A549 (cell line): ENCODE measurements at regions not wholly inside any gene's neighbourhood (a gene's known extent, or its start where the extent isn't known, plus 50 kb on each side); places are given as distances from the start of the nearest gene placed in this dataset.
A peak's percentile ranks its signal among the peaks of the same experiment; 100 is the strongest.
"Not testable (repeated sequence)": the region's sequence is repeated elsewhere in the genome, so short reads cannot be mapped to it uniquely, and the experiment has no call there.

ENCODE experiments used
- ATAC-seq, 2 experiments: fragments of 200-7000 bp in 1 of 2; fragments of >200 bp in 1 of 2; cut with Nextera tagmentation in 1 of 2; cut with Tn5 transposase in 1 of 2; 3 replicates each; pipeline versions ENCODE4 v1.8.0 to v1.9.1; 2018 to 2020; ENCODE audit warnings: mild to moderate bottlenecking in 1 of 2, moderate library complexity in 1 of 2
- CTCF ChIA-PET: fragments of 300-600 bp; sonication (Branson Sonifier 250); formaldehyde crosslinking; extraction: SDS; loops from one replicate; lab custom pipeline; 2021; ENCODE audit warnings: antibody characterized with exemption, inconsistent platforms; lab: Yijun Ruan, JAX
- POLR2A ChIA-PET: fragments of 350-600 bp; formaldehyde crosslinking; extraction: SDS; loops from one replicate; lab custom pipeline; 2021; ENCODE audit warnings: antibody characterized with exemption, inconsistent platforms; lab: Yijun Ruan, JAX
- DNase-seq, 2 experiments: peaks; one replicate each; pipeline versions ENCODE4 v3.0.0 to v3.0.0-alpha.2; 2011 to 2016; ENCODE audit warnings: low read depth in 1 of 2, low spot score in 1 of 2
- FAIRE-seq: peaks from 2 replicates; lab custom pipeline; 2011; peaks lifted over from hg19 to GRCh38; lab: Jason Lieb, UNC
- H3K27ac ChIP-seq, 2 experiments: fragments of >200 bp; sonication (Bioruptor Twin); formaldehyde crosslinking; 3 replicates each; pipeline ENCODE4 v1.5.1; 2016 to 2017
- H3K4me1 ChIP-seq: fragments of >200 bp; sonication (Bioruptor Twin); formaldehyde crosslinking; 3 replicates; pipeline ENCODE4 v1.6.1; 2016
- H3K4me2 ChIP-seq: fragments of >200 bp; sonication (Bioruptor Twin); formaldehyde crosslinking; 3 replicates; pipeline ENCODE4 v1.6.1; 2016
- H3K4me3 ChIP-seq: fragments of >200 bp; sonication (Bioruptor Twin); formaldehyde crosslinking; 3 replicates; pipeline ENCODE4 v1.5.1; 2016
- H3K9me3 ChIP-seq: fragments of >200 bp; sonication (Bioruptor Twin); formaldehyde crosslinking; 3 replicates; pipeline ENCODE4 v1.6.1; 2016
- BHLHE40 ChIP-seq: IDR thresholded peaks from 2 replicates; pipeline ENCODE4 v1.6.1; 2012; ENCODE audit warnings: low read depth, low read length, inconsistent platforms
- CHD4 ChIP-seq: fragments of 200-600 bp; sonication (generic); IDR thresholded peaks from 2 replicates; pipeline ENCODE4 v1.6.1; 2016; ENCODE audit warnings: antibody characterized with exemption, mild to moderate bottlenecking, borderline replicate concordance
- EHMT2 ChIP-seq: fragments of 200-600 bp; sonication (generic); IDR thresholded peaks from 2 replicates; pipeline ENCODE4 v1.6.1; 2016; ENCODE audit warnings: antibody characterized with exemption, low read depth, mild to moderate bottlenecking, moderate library complexity
- HEYL ChIP-seq: fragments of 250-450 bp; sonication (Bioruptor Pico); IDR thresholded peaks from 2 replicates; pipeline ENCODE4 v1.8.0; 2021; ENCODE audit warnings: mild to moderate bottlenecking, moderate library complexity
- JUNB ChIP-seq: fragments of >200 bp; sonication (Bioruptor Twin); formaldehyde crosslinking; IDR thresholded peaks from 2 replicates; pipeline ENCODE4 v1.6.1; 2016
- KDM1A ChIP-seq: fragments of 200-600 bp; sonication (generic); IDR thresholded peaks from 2 replicates; pipeline ENCODE4 v1.6.1; 2016; ENCODE audit warnings: low read depth, mild to moderate bottlenecking
- MAZ ChIP-seq: fragments of 150-350 bp; IDR thresholded peaks from 2 replicates; pipeline ENCODE4 v1.6.1; 2014; ENCODE audit warnings: antibody characterized with exemption, low read depth, low read length, borderline replicate concordance
- NFE2L2 ChIP-seq: fragments of 150-350 bp; conservative IDR thresholded peaks from 2 replicates; pipeline ENCODE4 v1.6.1; 2014; ENCODE audit warnings: low read length
- NR3C1 ChIP-seq: fragments of >200 bp; sonication (Bioruptor Twin); formaldehyde crosslinking; IDR thresholded peaks from 3 replicates; pipeline ENCODE4 v1.6.1; 2017
- POLR2A ChIP-seq: IDR thresholded peaks from 2 replicates; pipeline ENCODE4 v1.6.1; 2012; ENCODE audit warnings: mild to moderate bottlenecking, low read length
- SMC3 ChIP-seq: fragments of >200 bp; sonication (Bioruptor Twin); formaldehyde crosslinking; IDR thresholded peaks from 3 replicates; pipeline ENCODE4 v1.6.1; 2018; ENCODE audit warnings: inconsistent platforms
- SREBF2 ChIP-seq: fragments of 450-650 bp; IDR thresholded peaks from 2 replicates; pipeline ENCODE4 v1.6.1; 2014; ENCODE audit warnings: mild to moderate bottlenecking, moderate library complexity
- ZSCAN20 ChIP-seq: fragments of 250-450 bp; sonication (Bioruptor Pico); IDR thresholded peaks from 2 replicates; pipeline ENCODE4 v1.8.0; 2022; ENCODE audit warnings: mild to moderate bottlenecking, moderate library complexity
- WGBS: methylation state at CpG from one replicate; pipeline ENCODE4 v1.1.6; 2017; ENCODE audit errors: missing lambda C conversion rate; 5-methylcytosine and 5-hydroxymethylcytosine counted together
- TF ChIP-seq, protein P1 (sequence below): IDR thresholded peaks from 2 replicates; pipeline ENCODE4 v1.6.1; 2012
- TF ChIP-seq, protein P2 (sequence below): fragments of 250-450 bp; sonication (Bioruptor Pico); IDR thresholded peaks from 2 replicates; pipeline ENCODE4 v1.5.0; 2021; ENCODE audit warnings: mild to moderate bottlenecking, moderate library complexity, borderline replicate concordance
- TF ChIP-seq, protein P3 (sequence below): fragments of 150-350 bp; IDR thresholded peaks from 2 replicates; pipeline ENCODE4 v1.6.1; 2014; ENCODE audit warnings: low read depth, mild to moderate bottlenecking, low read length

DNA sequence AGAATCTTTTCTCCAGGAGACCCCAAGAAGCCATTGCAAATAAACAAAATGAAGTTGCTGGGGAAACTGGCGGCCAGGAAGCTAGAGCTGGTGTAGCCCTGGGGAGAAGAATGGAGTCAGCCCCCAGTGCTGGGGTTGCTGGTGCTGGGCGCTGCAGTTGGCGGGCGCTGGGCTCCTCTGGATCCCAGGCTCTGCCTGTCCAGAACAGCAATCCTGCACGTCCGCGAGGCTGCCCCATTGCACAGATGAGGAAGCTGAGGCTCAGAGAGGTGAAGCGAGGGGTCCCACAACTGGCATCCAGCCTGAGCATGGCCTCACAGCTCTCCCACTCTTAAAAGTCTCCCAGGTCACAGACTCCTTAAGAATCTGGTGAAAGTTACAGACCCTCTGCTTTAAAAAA is 161.1 kb downstream of the OR4M2 start:
- ChIA-PET CTCF (interaction anchor here (0.6 to 2.1 kb wide), 2 partner anchors 18 to 1901 kb away, joined by 3 to 8 read pairs; no protein-coding TSS in a partner anchor), POLR2A (no interaction called here)
- 57% methylated on average over 8 of the region's 8 CpGs for WGBS
- H3K4me3 ChIP-seq = no peak overlapping the region
- peaks cover 13% of the 10 kb centered on the region; the same call in 2 of the 3 replicates for H3K4me1 ChIP-seq
- H3K9me3 ChIP-seq = peaks cover 17% of the 10 kb centered on the region
- DNase-seq (no peak), FAIRE-seq (no peak), ATAC-seq (no peak)
- TF ChIP-seq SREBF2 = no peak
- TF ChIP-seq KDM1A = no peak
- TF ChIP-seq, protein P1, sequence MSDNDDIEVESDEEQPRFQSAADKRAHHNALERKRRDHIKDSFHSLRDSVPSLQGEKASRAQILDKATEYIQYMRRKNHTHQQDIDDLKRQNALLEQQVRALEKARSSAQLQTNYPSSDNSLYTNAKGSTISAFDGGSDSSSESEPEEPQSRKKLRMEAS = no peak
- no peak for TF ChIP-seq EHMT2
- TF ChIP-seq, protein P2, sequence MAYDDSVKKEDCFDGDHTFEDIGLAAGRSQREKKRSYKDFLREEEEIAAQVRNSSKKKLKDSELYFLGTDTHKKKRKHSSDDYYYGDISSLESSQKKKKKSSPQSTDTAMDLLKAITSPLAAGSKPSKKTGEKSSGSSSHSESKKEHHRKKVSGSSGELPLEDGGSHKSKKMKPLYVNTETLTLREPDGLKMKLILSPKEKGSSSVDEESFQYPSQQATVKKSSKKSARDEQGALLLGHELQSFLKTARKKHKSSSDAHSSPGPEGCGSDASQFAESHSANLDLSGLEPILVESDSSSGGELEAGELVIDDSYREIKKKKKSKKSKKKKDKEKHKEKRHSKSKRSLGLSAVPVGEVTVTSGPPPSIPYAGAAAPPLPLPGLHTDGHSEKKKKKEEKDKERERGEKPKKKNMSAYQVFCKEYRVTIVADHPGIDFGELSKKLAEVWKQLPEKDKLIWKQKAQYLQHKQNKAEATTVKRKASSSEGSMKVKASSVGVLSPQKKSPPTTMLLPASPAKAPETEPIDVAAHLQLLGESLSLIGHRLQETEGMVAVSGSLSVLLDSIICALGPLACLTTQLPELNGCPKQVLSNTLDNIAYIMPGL = no peak
- TF ChIP-seq SMC3 = no peak
- TF ChIP-seq POLR2A = no peak
- TF ChIP-seq HEYL (CRISPR knock-in tag) = no peak
- TF ChIP-seq BHLHE40 = no peak
- no peak overlapping the region for H3K4me2 ChIP-seq
- no peak overlapping the region for H3K27ac ChIP-seq

DNA sequence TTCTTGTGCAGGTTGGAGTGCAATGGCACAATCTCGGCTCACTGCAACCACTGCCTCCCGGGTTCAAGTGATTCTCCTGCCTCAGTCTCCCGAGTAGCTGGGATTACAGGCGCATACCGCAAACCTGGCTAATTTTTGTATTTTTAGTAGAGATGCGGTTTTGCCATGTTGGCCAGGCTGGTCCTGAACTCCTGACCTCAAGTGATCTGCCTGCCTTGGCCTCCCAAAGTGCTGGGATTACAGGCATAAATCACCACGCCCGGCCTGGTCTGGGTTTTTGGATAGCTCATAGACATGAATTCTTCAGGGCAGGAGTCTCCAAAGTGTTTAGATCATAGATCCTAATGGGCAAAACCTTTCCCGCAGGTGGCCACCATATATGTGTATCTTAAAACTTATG is 162.0 kb downstream of the OR4M2 start:
- POLR2A ChIA-PET, DNase-seq: not testable (repeated sequence)
- H3K9me3 ChIP-seq = peaks cover 24% of the 10 kb centered on the region

DNA sequence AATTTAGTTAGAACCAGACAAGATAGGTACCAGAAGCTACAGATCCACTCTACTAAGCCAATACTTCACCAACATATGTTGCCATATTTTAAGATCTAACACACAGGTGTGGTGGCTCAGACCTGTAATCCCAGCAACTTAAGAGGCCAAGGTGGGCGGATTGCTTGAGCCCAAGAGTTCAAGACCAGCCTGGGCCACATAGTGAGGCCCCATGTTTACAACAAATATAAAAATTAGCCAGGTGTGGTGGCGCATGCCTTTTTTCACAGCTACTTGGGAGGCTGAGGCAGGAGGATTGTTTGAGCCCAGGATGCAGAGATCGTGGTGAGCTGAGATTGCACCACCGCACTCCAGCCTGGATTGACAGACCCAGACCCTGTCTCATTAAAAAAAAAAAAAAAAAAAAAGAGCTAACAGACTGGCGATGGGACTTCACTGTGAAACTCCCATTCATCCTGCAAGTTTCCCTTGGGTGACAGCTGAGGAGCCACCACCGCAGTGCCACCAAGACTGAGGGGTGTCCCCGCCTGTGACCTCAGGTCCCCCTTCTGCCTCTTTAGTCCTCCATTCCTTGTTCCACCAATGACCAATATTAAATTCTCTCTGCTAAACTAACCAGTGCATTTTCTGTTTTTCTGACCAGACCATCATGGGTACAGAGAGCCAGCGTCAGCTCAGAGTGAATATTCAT is 163.3 kb downstream of the OR4M2 start:
- POLR2A ChIA-PET = no interaction called here
- no peak for DNase-seq
- ATAC-seq = no peak
- FAIRE-seq = peak; percentile 90
- CTCF ChIA-PET = interaction anchor here (0.6 to 0.9 kb wide), 2 partner anchors 1825 to 1842 kb away, joined by 3 to 4 read pairs; no protein-coding TSS in a partner anchor
- no peak overlapping the region for H3K27ac ChIP-seq
- H3K4me2 ChIP-seq = no peak overlapping the region
- H3K4me1 ChIP-seq = peaks cover 6% of the 10 kb centered on the region; the same call in 2 of the 3 replicates
- 37% methylated on average over 8 of the region's 8 CpGs for WGBS
- H3K9me3 ChIP-seq = peaks cover 27% of the 10 kb centered on the region
- no peak overlapping the region for H3K4me3 ChIP-seq
- TF ChIP-seq SREBF2 (no peak), NR3C1 (no peak), KDM1A (no peak), POLR2A (no peak; the same call in 1 of the 2 replicates), CHD4 (no peak), SMC3 (no peak), HEYL (CRISPR knock-in tag) (no peak), MAZ (no peak), NFE2L2 (no peak), ZSCAN20 (CRISPR knock-in tag) (no peak), JUNB (no peak)
- TF ChIP-seq, protein P3, sequence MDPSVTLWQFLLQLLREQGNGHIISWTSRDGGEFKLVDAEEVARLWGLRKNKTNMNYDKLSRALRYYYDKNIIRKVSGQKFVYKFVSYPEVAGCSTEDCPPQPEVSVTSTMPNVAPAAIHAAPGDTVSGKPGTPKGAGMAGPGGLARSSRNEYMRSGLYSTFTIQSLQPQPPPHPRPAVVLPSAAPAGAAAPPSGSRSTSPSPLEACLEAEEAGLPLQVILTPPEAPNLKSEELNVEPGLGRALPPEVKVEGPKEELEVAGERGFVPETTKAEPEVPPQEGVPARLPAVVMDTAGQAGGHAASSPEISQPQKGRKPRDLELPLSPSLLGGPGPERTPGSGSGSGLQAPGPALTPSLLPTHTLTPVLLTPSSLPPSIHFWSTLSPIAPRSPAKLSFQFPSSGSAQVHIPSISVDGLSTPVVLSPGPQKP = no peak
- TF ChIP-seq, all 56 proteins: peak for 0

More for the DNA sequence above, 162.0 kb downstream of the OR4M2 start:
- CTCF ChIA-PET = interaction anchor here (0.6 to 0.7 kb wide), 2 partner anchors 19 to 1902 kb away, joined by 3 read pairs; no protein-coding TSS in a partner anchor
- H3K4me3 ChIP-seq, FAIRE-seq, ATAC-seq, H3K27ac ChIP-seq, H3K4me2 ChIP-seq: not testable (repeated sequence)
- peaks cover 13% of the 10 kb centered on the region; the same call in 2 of the 3 replicates for H3K4me1 ChIP-seq
- WGBS = 39% methylated on average over 9 of the region's 9 CpGs

DNA sequence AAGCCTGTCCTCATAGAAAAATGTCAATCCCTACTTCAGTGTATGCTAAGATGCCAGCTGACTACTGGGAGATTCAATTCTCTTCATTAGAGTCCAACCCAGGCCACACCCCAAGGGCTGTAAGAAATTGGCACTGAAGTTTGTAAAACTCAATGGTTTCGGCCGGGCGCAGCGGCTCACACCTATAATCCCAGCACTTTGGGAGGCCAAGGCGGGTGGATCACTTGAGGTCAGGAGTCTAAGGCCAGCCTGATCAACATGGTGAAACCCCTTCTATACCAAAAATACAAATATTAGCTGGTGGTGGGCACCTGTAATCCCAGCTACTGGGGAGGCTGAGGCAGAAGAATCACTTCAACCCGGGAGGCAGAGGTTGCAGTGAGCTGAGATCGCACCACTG is 169.2 kb downstream of the OR4M2 start:
- H3K4me2 ChIP-seq, FAIRE-seq, H3K27ac ChIP-seq, H3K4me3 ChIP-seq, POLR2A ChIA-PET, ATAC-seq, DNase-seq: not testable (repeated sequence)
- CTCF ChIA-PET = interaction anchor here (1.3 kb wide), 1 partner anchor 16 kb away, joined by 3 read pairs; no protein-coding TSS in a partner anchor
- WGBS = 75% methylated on average over 7 of the region's 7 CpGs
- peaks cover 11% of the 10 kb centered on the region; the same call in 1 of the 3 replicates for H3K4me1 ChIP-seq
- peaks cover 33% of the 10 kb centered on the region; the same call in 2 of the 3 replicates for H3K9me3 ChIP-seq

DNA sequence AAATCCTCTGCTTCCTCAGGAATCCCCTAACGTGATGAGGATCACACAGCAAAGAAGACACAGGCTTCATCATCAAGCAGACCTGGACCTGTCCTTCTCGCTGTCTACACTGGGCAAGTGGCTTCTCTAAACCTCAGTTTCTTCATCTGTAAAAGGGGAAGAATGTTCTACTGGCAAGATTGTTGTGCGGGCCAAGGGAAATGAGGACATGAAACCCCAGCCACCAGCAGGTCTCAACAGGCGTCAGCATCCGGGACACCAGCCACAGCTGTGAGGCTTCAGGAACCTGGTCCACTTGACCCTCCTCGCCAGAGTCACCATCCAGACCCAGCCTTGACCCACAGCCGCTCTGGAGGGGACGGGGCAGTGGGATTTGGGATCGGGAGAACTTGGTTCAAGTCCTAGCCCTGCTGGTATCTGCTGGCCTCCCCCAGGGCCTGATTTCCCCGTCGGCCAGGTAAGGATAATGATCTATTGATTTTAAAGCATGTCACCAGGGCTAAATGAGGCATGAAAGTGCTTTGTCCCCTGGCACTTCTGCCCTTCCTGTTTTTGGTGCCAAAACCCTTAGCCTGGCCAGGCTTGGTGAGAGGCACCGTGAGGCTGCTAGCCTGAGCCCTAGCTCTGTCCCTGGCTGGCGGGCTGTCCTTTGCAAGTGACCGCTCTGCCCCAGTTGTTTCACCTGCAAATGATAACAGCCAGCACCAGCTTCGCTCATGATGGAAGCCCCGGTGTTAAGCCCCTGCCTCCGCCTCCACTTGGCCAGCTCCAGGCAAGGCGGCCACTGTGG is 170.4 kb downstream of the OR4M2 start:
- H3K4me2 ChIP-seq, H3K27ac ChIP-seq, ATAC-seq, POLR2A ChIA-PET, H3K4me3 ChIP-seq, CTCF ChIA-PET, FAIRE-seq, DNase-seq: not testable (repeated sequence)
- 36% methylated on average over 18 of the region's 18 CpGs for WGBS
- peaks cover 30% of the 10 kb centered on the region; the same call in 2 of the 3 replicates for H3K9me3 ChIP-seq
- H3K4me1 ChIP-seq = peaks cover 11% of the 10 kb centered on the region; the same call in 1 of the 3 replicates
